ENCODE measurements at regions not wholly inside any gene's neighbourhood (a gene's known extent, or its start where the extent isn't known, plus 50 kb on each side); places are given as distances from the start of the nearest gene placed in this dataset.

DNA sequence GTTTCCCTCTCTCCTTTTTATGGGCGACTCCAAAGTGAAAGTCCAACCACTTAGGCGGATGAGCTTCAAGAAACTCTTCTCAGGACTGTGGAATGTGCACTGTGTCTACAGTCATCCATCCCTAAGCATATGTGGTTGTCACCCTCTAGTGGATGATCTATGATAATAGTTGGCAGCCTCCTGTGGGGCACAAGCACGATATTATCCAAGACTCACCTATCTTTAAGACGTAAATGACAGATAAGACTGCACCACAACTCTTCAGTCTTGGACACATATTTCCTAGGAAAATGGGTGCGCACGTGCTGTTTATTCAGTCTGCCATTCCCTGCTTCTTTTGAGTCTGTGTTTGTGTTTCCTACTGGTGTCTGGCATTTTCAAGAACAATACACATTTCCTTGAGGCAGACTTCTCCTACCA lies 145.5 kb upstream of the CTAGE1 start:
- Histone ChIP-seq H3K4me1 (ENCODE audit: control insufficient read depth in 1 of 2, insufficient read depth in 2 of 2, low read length in 2 of 2) (peaks cover 0 to 2% of the 10 kb centered on the region in 2 experiments), H3K4ac (ENCODE audit: low read depth, low read length) (no peak overlapping the region), H3K4me2 (ENCODE audit: low read length) (no peak overlapping the region), H4K91ac (ENCODE audit: low read depth, low read length) (no peak overlapping the region), H2BK12ac (ENCODE audit: low read length) (no peak overlapping the region), H4K12ac (ENCODE audit: low read depth, low read length) (no peak overlapping the region), H3K18ac (ENCODE audit: low read length) (no peak overlapping the region), H3K9ac (ENCODE audit: low read length) (no peak overlapping the region), H3K9me3 (ENCODE audit: insufficient read depth, low read depth, low read length) (peaks cover 1% of the 10 kb centered on the region), H3K4me3 (ENCODE audit: low read depth, low read length) (no peak overlapping the region), H2BK5ac (ENCODE audit: low read depth, low read length, poor library complexity) (no peak overlapping the region), H2BK120ac (ENCODE audit: insufficient read depth, low read length, poor library complexity) (no peak overlapping the region), H3K27me3 (ENCODE audit: insufficient read depth, low read length) (no peaks in the 10 kb centered on the region), H4K8ac (ENCODE audit: low read depth, low read length) (no peak overlapping the region), H2AFZ (ENCODE audit: insufficient read depth, low read length, poor library complexity) (no peak overlapping the region), H2AK5ac (ENCODE audit: low read length) (no peak overlapping the region), H3K14ac (ENCODE audit: low read length) (no peak overlapping the region), H3K79me2 (ENCODE audit: control insufficient read depth, insufficient read depth, low read length, poor library complexity) (peaks cover 2% of the 10 kb centered on the region), H3K79me1 (ENCODE audit: low read length) (peaks cover 4% of the 10 kb centered on the region), H3K36me3 (ENCODE audit: control insufficient read depth in 1 of 2, insufficient read depth in 2 of 2, low read length in 2 of 2) (no peaks in the 10 kb centered on the region), H3K27ac (ENCODE audit: low read depth, low read length) (no peak overlapping the region), H3K23ac (ENCODE audit: low read length) (no peak overlapping the region)
- no CpG with 5 or more reads among the region's 6 CpGs for WGBS (ENCODE audit: extremely low coverage, insufficient coverage, insufficient read length)
- peak; percentile 41 to 80 for DNase-seq

DNA sequence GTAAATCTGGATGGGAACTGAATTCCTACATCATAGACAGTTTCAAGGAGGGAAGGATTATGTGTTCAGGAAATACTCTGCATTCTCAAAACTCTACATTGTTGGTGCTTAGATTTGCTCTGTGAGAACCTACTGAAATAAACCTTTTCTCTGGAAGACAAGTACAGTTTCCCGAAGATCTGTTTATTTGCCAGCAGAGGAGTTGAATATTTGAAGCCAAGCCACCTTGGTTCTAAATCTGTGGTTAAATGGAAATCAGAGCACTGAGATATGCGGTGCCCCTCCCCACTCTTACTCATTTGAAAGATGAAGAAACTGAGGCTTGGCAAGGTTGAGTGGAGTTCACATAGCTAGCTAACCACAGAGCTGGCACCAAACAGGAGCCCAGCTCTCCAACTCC lies 146.3 kb upstream of the CTAGE1 start:
- no peak for DNase-seq
- Histone ChIP-seq H3K27me3 (ENCODE audit: insufficient read depth, low read length) (no peaks in the 10 kb centered on the region), H3K79me1 (ENCODE audit: low read length) (peaks cover 2% of the 10 kb centered on the region), H3K4me1 (ENCODE audit: control insufficient read depth in 1 of 2, insufficient read depth in 2 of 2, low read length in 2 of 2) (no peaks in the 10 kb centered on the region), H3K4ac (ENCODE audit: low read depth, low read length) (no peak overlapping the region), H3K14ac (ENCODE audit: low read length) (no peak overlapping the region), H2BK5ac (ENCODE audit: low read depth, low read length, poor library complexity) (no peak overlapping the region), H3K79me2 (ENCODE audit: control insufficient read depth, insufficient read depth, low read length, poor library complexity) (no peaks in the 10 kb centered on the region), H4K91ac (ENCODE audit: low read depth, low read length) (no peak overlapping the region), H2AFZ (ENCODE audit: insufficient read depth, low read length, poor library complexity) (no peak overlapping the region), H3K36me3 (ENCODE audit: control insufficient read depth in 1 of 2, insufficient read depth in 2 of 2, low read length in 2 of 2) (no peaks in the 10 kb centered on the region), H4K8ac (ENCODE audit: low read depth, low read length) (no peak overlapping the region), H3K4me2 (ENCODE audit: low read length) (no peak overlapping the region), H4K12ac (ENCODE audit: low read depth, low read length) (no peak overlapping the region), H3K9ac (ENCODE audit: low read length) (no peak overlapping the region), H3K4me3 (ENCODE audit: low read depth, low read length) (no peak overlapping the region), H2AK5ac (ENCODE audit: low read length) (no peak overlapping the region), H3K27ac (ENCODE audit: low read depth, low read length) (no peak overlapping the region), H3K18ac (ENCODE audit: low read length) (no peak overlapping the region), H3K23ac (ENCODE audit: low read length) (no peak overlapping the region), H3K9me3 (ENCODE audit: insufficient read depth, low read depth, low read length) (peaks cover 1% of the 10 kb centered on the region), H2BK120ac (ENCODE audit: insufficient read depth, low read length, poor library complexity) (no peak overlapping the region), H2BK12ac (ENCODE audit: low read length) (no peak overlapping the region)
- no CpG with 5 or more reads among the region's 2 CpGs for WGBS (ENCODE audit: extremely low coverage, insufficient coverage, insufficient read length)

DNA sequence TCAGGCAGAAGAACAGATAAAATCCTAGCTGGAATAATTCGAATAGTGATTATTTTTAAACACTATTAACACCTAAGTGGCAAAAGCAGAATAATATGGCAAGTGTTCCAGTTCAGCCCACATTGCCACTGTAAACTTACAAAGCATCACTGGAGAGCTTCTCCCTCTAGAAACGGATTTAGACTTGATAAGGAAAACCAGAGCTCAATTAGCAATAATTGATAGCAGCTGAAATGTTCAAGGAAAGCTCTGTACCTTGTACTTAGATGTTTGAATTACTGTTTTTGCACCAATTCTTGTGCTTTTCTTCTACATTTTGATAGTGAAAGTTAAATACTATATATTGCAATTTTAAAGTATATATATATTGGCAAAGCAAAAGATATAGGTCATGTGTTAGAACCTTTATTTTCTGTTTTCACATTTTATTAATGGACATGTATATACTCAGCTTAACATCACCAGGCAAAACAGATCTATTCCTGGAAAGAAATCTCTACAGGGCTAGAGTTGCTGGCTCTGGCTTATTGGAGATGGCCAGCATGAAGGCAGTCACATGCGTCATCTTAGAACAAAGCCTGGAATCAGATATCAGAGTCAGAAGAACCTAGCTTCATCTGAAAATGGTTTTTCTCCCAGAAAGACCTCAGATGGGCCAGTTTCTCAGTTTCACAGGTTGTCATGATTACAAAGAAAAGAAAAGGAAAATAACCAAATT lies 149.1 kb upstream of the CTAGE1 start:
- H2BK120ac ChIP-seq (ENCODE audit: insufficient read depth, low read length, poor library complexity) = no peak overlapping the region
- H3K9ac ChIP-seq (ENCODE audit: low read length) = no peak overlapping the region
- H3K4ac ChIP-seq (ENCODE audit: low read depth, low read length) = no peak overlapping the region
- WGBS (ENCODE audit: extremely low coverage, insufficient coverage, insufficient read length) = no CpG with 5 or more reads among the region's 3 CpGs
- no peak overlapping the region for H4K8ac ChIP-seq (ENCODE audit: low read depth, low read length)
- no peaks in the 10 kb centered on the region for H3K27me3 ChIP-seq (ENCODE audit: insufficient read depth, low read length)
- H3K4me2 ChIP-seq (ENCODE audit: low read length) = no peak overlapping the region
- H3K27ac ChIP-seq (ENCODE audit: low read depth, low read length) = no peak overlapping the region
- no peak overlapping the region for H2AFZ ChIP-seq (ENCODE audit: insufficient read depth, low read length, poor library complexity)
- H3K4me1 ChIP-seq (ENCODE audit: control insufficient read depth in 1 of 2, insufficient read depth in 2 of 2, low read length in 2 of 2) = no peaks in the 10 kb centered on the region
- H3K23ac ChIP-seq (ENCODE audit: low read length) = no peak overlapping the region
- no peak for DNase-seq
- no peak overlapping the region for H3K14ac ChIP-seq (ENCODE audit: low read length)
- no peaks in the 10 kb centered on the region for H3K79me1 ChIP-seq (ENCODE audit: low read length)
- no peaks in the 10 kb centered on the region for H3K79me2 ChIP-seq (ENCODE audit: control insufficient read depth, insufficient read depth, low read length, poor library complexity)
- H3K4me3 ChIP-seq (ENCODE audit: low read depth, low read length) = no peak overlapping the region
- H2BK12ac ChIP-seq (ENCODE audit: low read length) = no peak overlapping the region
- H4K12ac ChIP-seq (ENCODE audit: low read depth, low read length) = no peak overlapping the region
- peaks cover 1% of the 10 kb centered on the region for H3K9me3 ChIP-seq (ENCODE audit: insufficient read depth, low read depth, low read length)
- H4K91ac ChIP-seq (ENCODE audit: low read depth, low read length) = no peak overlapping the region
- H2BK5ac ChIP-seq (ENCODE audit: low read depth, low read length, poor library complexity) = no peak overlapping the region
- H3K36me3 ChIP-seq (ENCODE audit: control insufficient read depth in 1 of 2, insufficient read depth in 2 of 2, low read length in 2 of 2) = no peaks in the 10 kb centered on the region
- H2AK5ac ChIP-seq (ENCODE audit: low read length) = no peak overlapping the region
- no peak overlapping the region for H3K18ac ChIP-seq (ENCODE audit: low read length)

DNA sequence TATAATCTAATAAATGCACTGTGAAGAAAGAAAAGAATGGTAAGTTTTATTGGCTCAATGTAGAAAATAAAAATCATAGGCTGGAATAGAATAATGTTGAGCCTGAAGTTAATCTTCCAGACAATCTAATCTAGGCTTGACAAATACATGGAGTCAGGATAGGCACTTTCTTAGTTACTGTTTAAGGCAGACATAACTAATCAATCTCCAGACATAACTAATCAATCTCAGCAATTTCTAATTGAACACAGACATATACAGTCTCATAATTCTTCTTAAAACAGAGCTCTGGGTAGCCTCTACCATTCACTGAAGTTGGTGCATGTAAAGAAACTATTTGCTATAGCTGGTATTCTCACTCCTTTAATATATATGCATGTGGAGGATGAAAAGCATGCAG lies 150.1 kb upstream of the CTAGE1 start:
- Histone ChIP-seq H3K4ac (ENCODE audit: low read depth, low read length) (no peak overlapping the region), H2AFZ (ENCODE audit: insufficient read depth, low read length, poor library complexity) (no peak overlapping the region), H3K36me3 (ENCODE audit: control insufficient read depth in 1 of 2, insufficient read depth in 2 of 2, low read length in 2 of 2) (no peaks in the 10 kb centered on the region), H4K8ac (ENCODE audit: low read depth, low read length) (no peak overlapping the region), H3K9ac (ENCODE audit: low read length) (no peak overlapping the region), H3K4me1 (ENCODE audit: control insufficient read depth in 1 of 2, insufficient read depth in 2 of 2, low read length in 2 of 2) (no peaks in the 10 kb centered on the region), H2BK5ac (ENCODE audit: low read depth, low read length, poor library complexity) (no peak overlapping the region), H3K14ac (ENCODE audit: low read length) (no peak overlapping the region), H2BK12ac (ENCODE audit: low read length) (no peak overlapping the region), H3K27ac (ENCODE audit: low read depth, low read length) (no peak overlapping the region), H3K4me3 (ENCODE audit: low read depth, low read length) (no peak overlapping the region), H3K79me2 (ENCODE audit: control insufficient read depth, insufficient read depth, low read length, poor library complexity) (no peaks in the 10 kb centered on the region), H3K79me1 (ENCODE audit: low read length) (no peaks in the 10 kb centered on the region), H2BK120ac (ENCODE audit: insufficient read depth, low read length, poor library complexity) (no peak overlapping the region), H3K9me3 (ENCODE audit: insufficient read depth, low read depth, low read length) (peaks cover 1% of the 10 kb centered on the region), H3K18ac (ENCODE audit: low read length) (no peak overlapping the region), H3K27me3 (ENCODE audit: insufficient read depth, low read length) (no peaks in the 10 kb centered on the region), H3K4me2 (ENCODE audit: low read length) (no peak overlapping the region), H4K12ac (ENCODE audit: low read depth, low read length) (no peak overlapping the region), H2AK5ac (ENCODE audit: low read length) (no peak overlapping the region), H3K23ac (ENCODE audit: low read length) (no peak overlapping the region), H4K91ac (ENCODE audit: low read depth, low read length) (no peak overlapping the region)
- DNase-seq = peak in 1 of 2 donors; percentile 15

Measured in trophoblast cell (in vitro differentiated cells and primary cell).